K562 (cell line): ENCODE measurements at regions not wholly inside any gene's neighbourhood (a gene's known extent, or its start where the extent isn't known, plus 50 kb on each side); places are given as distances from the start of the nearest gene placed in this dataset.

Source experiments
- ATAC-seq: fragments of 200-7000 bp; cut with Tn5 transposase; 3 replicates; pipeline ENCODE4 v1.9.1; 2020; ENCODE audit warnings: moderate library complexity
- BruUV-seq: library from RNA; stranded (reverse); fragments of 400-500 nt; replicated peaks from 2 replicates; lab custom pipeline; 2021; lab: Mats Ljungman, UMichigan
- CTCF ChIA-PET: fragments of 300-600 bp; formaldehyde crosslinking; extraction: SDS; loops from one replicate; lab custom pipeline; 2021; ENCODE audit warnings: low intra/inter-chr PET ratio; lab: Yijun Ruan, JAX
- POLR2A ChIA-PET: fragments of 300-600, 350-650 bp; sonication (Branson Sonifier 250); formaldehyde crosslinking; extraction: SDS; loops from one replicate; lab custom pipeline; 2021; ENCODE audit warnings: antibody characterized with exemption, inconsistent platforms; lab: Yijun Ruan, JAX
- DNase-seq, 4 experiments: peaks; one replicate each; pipeline versions ENCODE4 v3.0.0 to v3.0.0-alpha.2; 2011 to 2018; ENCODE audit warnings: low spot score in 3 of 4, mixed read lengths in 3 of 4; ENCODE audit errors: extremely low read depth in 1 of 4
- FAIRE-seq: peaks from 2 replicates; lab custom pipeline; 2011; peaks lifted over from hg19 to GRCh38; lab: Jason Lieb, UNC
- H2AFZ ChIP-seq: 2 replicates; pipeline ENCODE4 v1.6.0; 2011; ENCODE audit warnings: low read depth, low read length, control low read depth, inconsistent platforms
- H3K27ac ChIP-seq: fragments of 200-600 bp; 3 replicates; pipeline ENCODE4 v1.8.0; 2011; ENCODE audit warnings: low read depth, mild to moderate bottlenecking, control low read depth, inconsistent platforms, low read length, moderate library complexity, mixed read lengths; ENCODE audit errors: extremely low read depth
- H3K27me3 ChIP-seq, 2 experiments: fragments of 300-600 bp in 1 of 2; 2 replicates in 1 of 2; 3 replicates in 1 of 2; pipeline versions ENCODE4 v1.6.0 to v1.8.0; 2011; ENCODE audit warnings: inconsistent platforms in 2 of 2, low read length in 2 of 2, mild to moderate bottlenecking in 1 of 2, mixed read lengths in 1 of 2, moderate library complexity in 1 of 2; ENCODE audit not compliant: control insufficient read depth in 2 of 2, insufficient read depth in 2 of 2
- H3K36me3 ChIP-seq: fragments of 300-600 bp; 3 replicates; pipeline ENCODE4 v1.8.0; 2011; ENCODE audit warnings: mild to moderate bottlenecking, low read length, inconsistent platforms; ENCODE audit not compliant: control insufficient read depth, insufficient read depth
- H3K4me1 ChIP-seq, 2 experiments: fragments of 200-600 bp in 1 of 2; replicated peaks in 1 of 2; 2 replicates in 1 of 2; 3 replicates in 1 of 2; pipeline versions ENCODE4 v1.5.1 to v1.8.0; 2011; ENCODE audit warnings: inconsistent platforms in 2 of 2, low read length in 2 of 2, mild to moderate bottlenecking in 1 of 2, mixed read lengths in 1 of 2, moderate library complexity in 1 of 2; ENCODE audit not compliant: control insufficient read depth in 2 of 2, insufficient read depth in 2 of 2
- H3K4me2 ChIP-seq: 2 replicates; pipeline ENCODE4 v1.6.1; 2011; ENCODE audit warnings: low read length, control low read depth, inconsistent platforms, mixed read lengths; ENCODE audit not compliant: insufficient read depth
- H3K4me3 ChIP-seq: fragments of 200-600 bp; sonication (generic), shearing (Covaris generic); 2 replicates; pipeline ENCODE4 v1.5.1; 2016; ENCODE audit warnings: control low read depth, inconsistent platforms
- H3K79me2 ChIP-seq: fragments of 200-600 bp; 3 replicates; pipeline ENCODE4 v1.8.0; 2011; ENCODE audit warnings: low read length, inconsistent platforms; ENCODE audit not compliant: control insufficient read depth, insufficient read depth
- H3K9ac ChIP-seq, 2 experiments: 2 replicates each; pipeline versions ENCODE4 v1.6.0 to v1.6.1; 2011; ENCODE audit warnings: low read depth in 2 of 2, low read length in 2 of 2, control low read depth in 1 of 2, inconsistent platforms in 1 of 2, mild to moderate bottlenecking in 1 of 2, mixed read lengths in 1 of 2; ENCODE audit not compliant: insufficient read depth in 1 of 2
- H3K9me1 ChIP-seq: one replicate; pipeline ENCODE4 v1.6.0; 2011; ENCODE audit warnings: inconsistent platforms, mild to moderate bottlenecking, low read length, moderate library complexity; ENCODE audit not compliant: control insufficient read depth, insufficient read depth
- H3K9me3 ChIP-seq: replicated peaks from 2 replicates; pipeline ENCODE4 v1.5.1; 2011; ENCODE audit warnings: low read depth, low read length, inconsistent platforms; ENCODE audit not compliant: control insufficient read depth, insufficient read depth
- H4K20me1 ChIP-seq: replicated peaks from 2 replicates; pipeline ENCODE4 v1.6.1; 2011; ENCODE audit warnings: low read length, inconsistent platforms, mixed read lengths; ENCODE audit not compliant: control insufficient read depth, insufficient read depth
- CHD1 ChIP-seq: fragments of 200-600 bp; sonication (generic); IDR thresholded peaks from one replicate; pipeline ENCODE4 v1.6.1; 2012; ENCODE audit warnings: mild to moderate bottlenecking, moderate library complexity, low read length, inconsistent platforms
- CLOCK ChIP-seq: fragments of 250-450 bp; sonication (Bioruptor Pico); IDR thresholded peaks from 2 replicates; pipeline ENCODE4 v1.4.0; 2020; ENCODE audit warnings: mild to moderate bottlenecking, moderate library complexity, borderline replicate concordance
- FOXP4 ChIP-seq: sonication (generic); formaldehyde crosslinking; IDR thresholded peaks from 2 replicates; pipeline ENCODE4 v1.8.0; 2022; ENCODE audit warnings: mild to moderate bottlenecking, missing genetic modification reagents, borderline replicate concordance
- KAT8 ChIP-seq: fragments of 450-650 bp; IDR thresholded peaks from 2 replicates; pipeline ENCODE4 v1.6.1; 2016; ENCODE audit warnings: low read depth, mild to moderate bottlenecking
- PURB ChIP-seq: sonication (generic); formaldehyde crosslinking; IDR thresholded peaks from 2 replicates; pipeline ENCODE4 v1.9.0; 2021; ENCODE audit warnings: low read depth, mild to moderate bottlenecking, missing genetic modification reagents
- SP2 ChIP-seq: IDR thresholded peaks from 2 replicates; pipeline ENCODE4 v1.6.1; 2011; ENCODE audit warnings: mild to moderate bottlenecking, low read depth, low read length, moderate library complexity; ENCODE audit not compliant: poor library complexity, severe bottlenecking; ENCODE audit errors: extremely low read depth
- TCF3 ChIP-seq: sonication (generic); formaldehyde crosslinking; IDR thresholded peaks from 2 replicates; pipeline ENCODE4 v1.4.0; 2020; ENCODE audit warnings: mild to moderate bottlenecking, missing genetic modification reagents
- THAP7 ChIP-seq: fragments of 250-450 bp; sonication (Bioruptor Pico); IDR thresholded peaks from 2 replicates; pipeline ENCODE4 v1.5.0; 2021
- ZBTB5 ChIP-seq: fragments of 450-650 bp; IDR thresholded peaks from 2 replicates; pipeline ENCODE4 v1.6.1; 2017; ENCODE audit warnings: antibody characterized with exemption
- ZNF696 ChIP-seq: fragments of 250-450 bp; sonication (Bioruptor Pico); conservative IDR thresholded peaks from 2 replicates; pipeline ENCODE4 v1.4.0; 2020; ENCODE audit warnings: mild to moderate bottlenecking, moderate library complexity
- ZNF764 ChIP-seq: fragments of 250-450 bp; sonication (Bioruptor Pico); IDR thresholded peaks from 2 replicates; pipeline ENCODE4 v1.4.0; 2020; ENCODE audit warnings: low read depth, mild to moderate bottlenecking, moderate library complexity
- WGBS: fragments of 100-300 bp; shearing (Covaris generic); methylation state at CpG from one replicate; pipeline ENCODE4 v1.1.6; 2016; ENCODE audit warnings: low coverage, mixed read lengths; ENCODE audit not compliant: insufficient coverage; ENCODE audit errors: missing lambda C conversion rate; 5-methylcytosine and 5-hydroxymethylcytosine counted together
- in situ Hi-C: fragments of 300-500 bp; cut with MboI; formaldehyde crosslinking; loops from 4 replicates; pipeline ENCODE4 v1.15.0; 2018; ENCODE audit warnings: inconsistent platforms, mixed read lengths
- intact Hi-C: fragments of 100-400 bp; cut with micrococcal nuclease; formaldehyde crosslinking; loops from 2 replicates; pipeline ENCODE4 v1.14.2; 2022

GRCh38 chr6:26304797-26305640 lies 60.0 kb upstream of the BTN3A2 start:
- peak overlapping the region; percentile 91 for H3K4me2 ChIP-seq
- BruUV-seq, result TSS peak; percentile 84
- FAIRE-seq (peak; percentile 86), ATAC-seq (peak; percentile 80), DNase-seq (peak; percentile 75 to 95 (median 81))
- POLR2A ChIA-PET, result interaction anchor here (0.5 to 3.8 kb wide), 17 partner anchors 8 to 201 kb away, joined by 3 to 64 read pairs (median 3); a partner anchor contains a TSS
- H3K9ac ChIP-seq, result peak overlapping the region; percentile 77 to 84; a peak in 3 of 4 replicates
- H3K9me1 ChIP-seq, result no peaks in the 10 kb centered on the region
- H4K20me1 ChIP-seq, result no peaks in the 10 kb centered on the region
- intact Hi-C loops (loop anchor here (1.0 kb wide), 1 partner anchor 20 kb away; a partner anchor contains a TSS), in situ Hi-C loops (no loop called here)
- peak overlapping the region; percentile 87 for H3K27ac ChIP-seq
- H3K4me1 ChIP-seq, result peaks cover 8 to 54% of the 10 kb centered on the region in 2 experiments
- H3K9me3 ChIP-seq, result no peaks in the 10 kb centered on the region
- peak overlapping the region; percentile 41 for H3K4me3 ChIP-seq
- H3K79me2 ChIP-seq, result no peaks in the 10 kb centered on the region
- CTCF ChIA-PET, result no interaction called here
- H3K27me3 ChIP-seq, result no peaks in the 10 kb centered on the region
- WGBS, result under 1% methylated on average over 29 of the region's 29 CpGs
- H2AFZ ChIP-seq, result peak overlapping the region; percentile 85
- H3K36me3 ChIP-seq, result no peaks in the 10 kb centered on the region
- no peak for TF ChIP-seq FOXP4 (CRISPR knock-in tag)
- no peak for TF ChIP-seq PURB
- no peak for TF ChIP-seq CHD1
- no peak for TF ChIP-seq ZNF696 (CRISPR knock-in tag)
- no peak for TF ChIP-seq THAP7
- TF ChIP-seq ZBTB5, result peak; percentile 60; the same call in 1 of the 2 replicates
- TF ChIP-seq CLOCK (CRISPR knock-in tag), result no peak
- no peak for TF ChIP-seq KAT8
- 0 out of 2 replicates have a peak, but pooled peaks have one; percentile 28 for TF ChIP-seq TCF3 (CRISPR knock-in tag)
- peak; percentile 84 for TF ChIP-seq ZNF764 (CRISPR knock-in tag)
- no peak for TF ChIP-seq SP2
